ENCODE measurements at regions not wholly inside any gene's neighbourhood (a gene's known extent, or its start where the extent isn't known, plus 50 kb on each side); places are given as distances from the start of the nearest gene placed in this dataset.

- H2AFZ ChIP-seq: no peak overlapping the region
- TF ChIP-seq CREB1 (CRISPR knock-in tag; IDR thresholded peaks at IDR 0.05; ENCODE audit: low read depth) (no peak), STAT1 (IDR thresholded peaks at IDR 0.05; ENCODE audit: unreplicated experiment) (no peak), CTCF (conservative IDR thresholded peaks at IDR 0.05; ENCODE audit: low read depth in 2 of 2) (no peak), EZH2phosphoT487 (IDR thresholded peaks at IDR 0.05; ENCODE audit: unreplicated experiment) (no peak), JUNB (IDR thresholded peaks at IDR 0.05; ENCODE audit: unreplicated experiment) (no peak), EZH2 (IDR thresholded peaks at IDR 0.05; ENCODE audit: low read depth, unreplicated experiment) (no peak), ETS1 (IDR thresholded peaks at IDR 0.05) (no peak), ZNF114 (CRISPR knock-in tag; IDR thresholded peaks at IDR 0.05) (no peak), ZNF331 (CRISPR knock-in tag; IDR thresholded peaks at IDR 0.05; ENCODE audit: low read depth) (no peak), POLR2AphosphoS5 (IDR thresholded peaks at IDR 0.05; ENCODE audit: low read depth) (no peak), ZNF462 (CRISPR knock-in tag; IDR thresholded peaks at IDR 0.05) (no peak), REST (IDR thresholded peaks at IDR 0.05; ENCODE audit: unreplicated experiment) (no peak), NANOG (IDR thresholded peaks at IDR 0.05; ENCODE audit: borderline replicate concordance) (no peak)
- Mint-ChIP-seq H3K4me1 (peaks cover 3% of the 10 kb centered on the region), H3K27ac (no peak overlapping the region), H3K27me3 (ENCODE audit: insufficient read depth, low read depth, poor library complexity) (peaks cover 2% of the 10 kb centered on the region), H3K4me3 (no peak overlapping the region), H3K9me3 (no peaks in the 10 kb centered on the region; the same call in 2 of the 3 replicates), H3K36me3 (ENCODE audit: low read depth) (no peaks in the 10 kb centered on the region)
- H4K20me1 ChIP-seq (replicated peaks; ENCODE audit: insufficient read depth): no peaks in the 10 kb centered on the region
- H3K4me3 ChIP-seq: no peak overlapping the region
- H3K36me3 ChIP-seq (ENCODE audit: insufficient read depth): no peaks in the 10 kb centered on the region
- 0 out of 2 replicates have a peak, but pooled peaks cover 4% of the 10 kb centered on the region for H3K9me2 ChIP-seq (ENCODE audit: insufficient read depth)
- no peaks in the 10 kb centered on the region; the same call in 1 of the 2 replicates for H3K4me1 ChIP-seq (ENCODE audit: insufficient read depth)
- DNase-seq (ENCODE audit: low spot score): no peak
- ATAC-seq: no peak
- H3K27me3 ChIP-seq (ENCODE audit: insufficient read depth): no peaks in the 10 kb centered on the region
- no peaks in the 10 kb centered on the region for H3F3A ChIP-seq (replicated peaks; ENCODE audit: low read depth)
- H3K27ac ChIP-seq (ENCODE audit: low read depth): no peak overlapping the region
- H3K79me2 ChIP-seq (replicated peaks; ENCODE audit: insufficient read depth): no peaks in the 10 kb centered on the region
- H3K4me2 ChIP-seq: no peak overlapping the region
Measured at GRCh38 chr3:5035113-5035512, 55.9 kb downstream of the BHLHE40 start.
